Fibroblast of skin of left quadriceps (primary cell): ENCODE measurements at regions not wholly inside any gene's neighbourhood (a gene's known extent, or its start where the extent isn't known, plus 50 kb on each side); places are given as distances from the start of the nearest gene placed in this dataset.

ENCODE experiments used
- DNase-seq, 2 experiments: peaks; one replicate each; pipeline ENCODE4 v3.0.0-alpha.2; 2013; ENCODE audit warnings: low read depth in 2 of 2

DNA sequence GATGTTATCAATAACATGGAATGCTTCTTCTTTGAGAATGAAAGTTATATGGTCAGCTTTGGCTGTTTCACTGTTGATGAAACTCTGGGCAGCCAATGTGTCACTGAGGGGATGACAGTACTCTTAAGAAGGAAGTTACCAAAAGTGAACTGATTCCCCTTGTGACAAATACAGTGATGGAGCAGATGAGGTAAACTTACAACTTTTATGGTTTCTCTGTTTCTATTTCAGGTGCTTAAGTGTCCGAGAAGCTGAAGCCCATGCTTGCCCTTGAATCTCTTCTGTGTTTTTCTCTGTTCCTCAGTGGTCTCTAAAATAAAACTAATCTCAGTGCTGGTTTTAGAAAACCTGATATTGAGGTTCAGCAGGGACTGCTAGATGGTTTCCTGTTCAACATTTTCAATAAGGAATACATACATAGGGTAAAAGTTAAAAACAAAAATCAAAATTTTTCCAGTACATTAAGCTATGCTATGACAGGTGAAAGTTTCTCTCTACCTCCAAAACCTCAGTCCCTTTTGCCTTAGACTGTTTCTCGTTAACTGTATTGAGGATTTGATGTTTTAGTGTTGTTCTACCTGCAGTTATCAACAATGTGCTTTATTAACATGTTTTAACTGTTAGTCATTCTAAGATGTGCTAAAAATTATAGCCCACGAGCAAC, 454.4 kb upstream of the ADGRL4 start:
- no peak for DNase-seq

DNA sequence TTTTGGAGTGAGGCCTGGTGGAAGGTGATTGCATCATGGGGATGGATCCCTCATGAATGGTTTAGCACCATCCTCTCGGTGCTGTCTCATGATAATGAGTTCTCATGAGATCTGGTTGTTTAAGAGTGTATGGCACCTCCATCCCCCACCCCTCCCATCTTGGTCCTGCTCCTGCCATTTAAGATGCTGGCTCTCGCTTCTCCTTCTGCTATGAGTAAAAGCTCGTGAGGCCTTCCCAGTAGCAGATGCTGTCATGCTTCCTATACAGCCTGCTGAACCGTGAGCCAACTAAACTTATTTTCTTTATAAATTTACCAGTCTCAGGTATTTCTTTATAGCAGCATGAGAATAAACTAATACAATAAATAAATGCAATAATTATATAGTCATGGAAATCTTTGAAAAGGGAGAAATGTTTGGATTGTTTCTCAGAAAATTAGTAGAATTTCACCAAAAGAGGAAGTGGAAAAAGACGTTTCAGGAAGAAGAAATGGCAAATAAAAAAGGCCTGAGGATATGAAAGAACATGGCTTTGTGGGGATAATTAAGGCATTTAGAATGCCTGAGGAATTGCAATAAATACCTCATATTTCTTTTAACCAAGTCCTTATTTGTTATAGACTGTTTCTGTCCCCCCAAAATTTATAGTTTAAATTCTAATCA, 451.2 kb upstream of the ADGRL4 start:
- DNase-seq: no peak

DNA sequence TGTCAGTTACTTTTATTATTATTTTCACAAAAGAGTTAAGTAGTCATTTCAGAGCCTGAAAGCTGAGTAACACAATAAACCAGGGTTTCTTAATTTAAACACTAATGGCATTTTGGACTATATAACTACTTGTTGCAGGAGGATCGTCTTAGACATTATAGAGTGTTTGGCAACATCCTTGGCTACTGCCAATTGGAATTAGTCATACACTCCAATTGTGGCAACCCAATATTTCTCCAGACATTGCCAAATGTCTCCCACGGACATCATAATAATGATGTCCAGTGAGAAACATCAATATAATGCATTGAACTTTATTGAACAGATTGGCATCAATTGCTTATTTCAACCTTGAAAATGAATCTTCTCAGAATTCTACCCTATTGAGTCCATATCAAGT, 441.9 kb upstream of the ADGRL4 start:
- no peak for DNase-seq

DNA sequence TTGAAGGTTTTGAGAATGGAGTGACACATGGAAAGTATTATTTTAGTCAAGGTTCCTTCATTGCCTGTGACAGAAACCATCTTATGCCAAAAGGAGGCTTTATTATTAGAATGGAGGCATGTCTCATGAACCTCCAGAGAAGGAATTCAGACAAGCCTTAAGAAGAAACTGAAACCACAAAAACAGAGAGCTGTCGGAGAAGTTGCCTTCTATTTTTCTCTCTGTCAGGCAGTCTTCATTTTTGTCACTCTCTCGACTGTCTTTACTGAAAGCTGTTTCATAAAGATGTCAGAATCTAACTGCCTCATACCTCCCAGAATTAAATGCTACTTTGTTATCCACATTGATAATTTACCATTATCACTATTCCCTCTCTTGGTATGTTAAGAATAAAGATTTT, 434.7 kb upstream of the ADGRL4 start:
- no peak for DNase-seq

DNA sequence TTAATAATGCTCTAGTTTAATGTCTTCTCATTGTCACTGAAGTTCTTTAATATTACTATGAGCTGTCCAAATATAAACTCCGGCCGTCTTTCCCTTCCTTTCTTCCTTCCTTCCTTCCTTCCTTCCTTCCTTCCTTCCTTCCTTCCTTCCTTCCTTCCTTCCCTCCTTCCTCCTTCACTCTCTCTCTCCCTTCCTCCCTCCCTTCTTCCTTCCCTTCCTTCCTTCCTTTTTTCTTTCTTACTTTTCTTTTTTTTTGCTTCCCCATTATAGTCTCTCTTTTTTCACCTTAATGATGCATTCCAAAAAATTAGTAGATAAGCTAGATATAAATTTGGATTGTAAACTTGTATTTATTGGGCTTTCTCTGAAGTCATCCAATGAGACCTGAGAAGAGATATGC, 431.0 kb upstream of the ADGRL4 start:
- no peak for DNase-seq

DNA sequence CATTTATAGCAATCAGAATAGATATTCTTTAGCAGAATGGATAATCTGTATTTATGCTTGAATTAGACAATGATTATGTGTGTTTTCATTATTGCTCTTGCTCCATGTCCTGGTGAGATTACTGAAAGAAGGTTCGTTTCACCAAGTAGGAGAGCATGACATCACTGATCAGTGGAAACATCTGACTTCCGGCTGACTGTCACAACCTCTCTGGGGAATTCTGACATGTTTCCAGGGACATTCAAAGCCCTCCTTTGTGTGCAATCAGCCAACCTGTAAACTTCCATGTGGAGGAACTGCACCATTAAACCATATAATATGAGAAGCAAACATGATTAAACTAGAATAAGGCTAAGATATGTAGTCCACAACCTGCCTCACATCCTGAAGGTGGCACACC, 424.8 kb upstream of the ADGRL4 start:
- DNase-seq: no peak

DNA sequence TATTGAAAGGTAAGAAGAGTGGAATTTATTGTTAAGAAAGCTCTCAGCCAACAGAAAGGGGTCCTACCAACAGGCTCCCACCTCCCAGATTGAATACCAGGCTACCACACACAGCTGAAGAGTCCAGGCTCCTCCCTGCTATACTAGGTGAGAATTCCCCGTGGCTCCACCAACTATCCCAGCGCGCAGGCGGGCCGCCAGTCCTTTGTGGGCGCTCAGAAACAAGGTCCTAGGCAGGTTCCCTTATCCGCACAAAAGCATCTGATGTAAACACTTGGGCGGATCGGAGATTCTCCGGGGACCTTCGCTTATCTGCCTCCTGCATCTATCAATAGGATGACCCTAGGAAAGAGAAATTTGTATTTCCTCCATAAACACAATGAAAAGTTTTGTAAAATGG, 423.9 kb upstream of the ADGRL4 start:
- DNase-seq: no peak

DNA sequence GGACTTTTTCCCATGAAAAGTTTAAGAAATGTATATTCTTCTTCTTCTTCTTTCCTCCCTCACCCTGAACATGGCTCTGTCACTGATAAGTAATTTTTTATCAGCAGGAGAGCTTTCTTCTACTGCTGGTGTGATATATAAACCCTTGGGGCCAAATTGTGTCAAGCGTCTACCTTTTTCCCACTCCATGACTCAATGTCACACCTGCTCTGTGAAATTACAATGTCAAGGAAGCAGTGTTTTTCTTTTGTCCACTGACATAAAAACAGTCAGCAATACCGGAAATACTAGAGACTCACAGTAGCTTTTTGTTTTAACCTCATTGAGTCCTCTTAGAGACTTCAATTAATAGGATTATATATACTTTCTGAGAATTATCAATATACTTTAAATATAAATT, 416.2 kb upstream of the ADGRL4 start:
- no peak for DNase-seq

DNA sequence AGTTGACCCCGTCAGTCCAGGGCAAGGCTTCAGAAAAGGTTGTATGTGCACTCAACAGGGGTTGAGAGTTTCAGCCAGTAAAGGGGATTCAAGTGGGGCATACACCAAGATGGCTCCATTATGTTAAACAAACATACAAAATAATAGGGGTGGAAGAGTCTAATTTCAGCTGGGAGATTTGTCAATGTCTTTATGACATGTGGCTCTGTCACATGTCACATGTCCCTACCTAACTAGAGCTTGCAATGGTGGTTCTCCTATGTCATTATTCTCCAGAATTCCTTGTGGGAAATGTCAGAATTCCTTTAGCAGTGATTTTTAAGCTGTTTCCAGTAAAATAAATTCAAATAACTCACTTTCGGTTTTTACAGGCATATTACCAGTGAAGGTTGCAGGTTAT, 392.0 kb upstream of the ADGRL4 start:
- DNase-seq: no peak

DNA sequence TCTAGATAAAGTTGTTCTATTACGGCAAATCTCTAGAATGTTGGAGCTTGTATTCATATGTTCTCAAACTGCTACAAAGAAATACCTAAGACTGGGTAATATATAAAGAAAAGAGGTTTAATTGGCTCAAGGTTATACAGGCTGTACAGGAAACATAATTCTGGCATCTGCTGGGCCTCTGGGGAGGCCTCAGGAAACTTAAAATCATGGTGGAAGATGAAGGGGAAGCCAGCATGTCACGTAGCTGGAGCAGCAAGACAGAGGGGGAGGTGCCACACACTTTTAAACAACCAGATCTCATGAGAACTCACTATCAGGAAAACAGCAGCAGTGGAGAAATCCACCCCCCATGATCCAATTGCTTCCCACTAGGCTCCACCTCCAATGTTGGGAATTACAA, 390.4 kb upstream of the ADGRL4 start:
- no peak for DNase-seq

DNA sequence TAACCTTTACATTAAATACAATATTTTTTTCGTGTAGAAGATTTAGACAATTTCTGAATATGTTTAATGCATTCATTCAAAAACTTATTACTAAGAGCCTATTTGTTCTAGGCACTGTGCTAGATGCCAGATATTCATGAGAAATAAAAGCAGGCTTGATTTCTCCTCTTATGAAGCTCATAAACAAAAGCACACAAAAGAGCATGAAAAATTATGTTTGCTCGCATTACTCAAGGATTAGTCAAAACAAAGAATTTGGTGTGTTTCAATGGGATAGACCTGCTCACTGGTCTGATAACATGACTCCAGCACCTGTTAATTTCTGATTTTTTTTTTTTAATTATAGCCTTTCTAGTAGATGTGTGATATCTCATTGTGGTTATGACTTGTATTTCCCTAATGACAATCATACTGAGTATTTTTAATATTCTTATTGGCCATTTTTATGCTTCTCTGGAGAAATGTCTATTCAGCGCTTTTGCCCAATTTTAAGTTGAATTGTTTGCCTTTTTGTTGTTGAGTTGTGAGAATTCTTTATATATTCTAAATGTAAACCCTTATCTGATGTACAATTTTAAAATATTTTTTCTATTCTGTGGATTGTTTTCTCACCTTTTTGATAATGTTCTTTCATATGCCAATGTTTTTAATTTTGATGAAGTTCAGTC, 382.3 kb upstream of the ADGRL4 start:
- DNase-seq: no peak

DNA sequence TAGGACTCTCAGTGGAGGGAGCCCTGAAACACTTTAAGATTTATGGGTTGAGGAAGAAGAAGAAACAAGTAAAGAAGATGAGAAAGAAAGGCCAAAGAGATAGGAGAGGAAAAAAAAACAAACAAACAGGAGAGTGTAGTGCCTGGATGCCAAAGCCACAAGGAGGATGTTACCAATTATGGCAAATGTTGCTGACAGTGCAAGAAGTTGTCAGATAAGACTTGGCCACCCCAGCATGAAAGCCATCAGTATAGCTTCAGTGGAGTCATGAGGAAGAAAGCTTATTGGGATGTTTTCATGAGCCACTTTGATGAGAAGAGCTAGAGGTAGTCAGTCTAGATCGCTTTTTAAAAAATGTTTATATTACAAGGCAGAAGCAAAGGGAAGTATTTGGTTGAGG, 380.2 kb upstream of the ADGRL4 start:
- DNase-seq: no peak

DNA sequence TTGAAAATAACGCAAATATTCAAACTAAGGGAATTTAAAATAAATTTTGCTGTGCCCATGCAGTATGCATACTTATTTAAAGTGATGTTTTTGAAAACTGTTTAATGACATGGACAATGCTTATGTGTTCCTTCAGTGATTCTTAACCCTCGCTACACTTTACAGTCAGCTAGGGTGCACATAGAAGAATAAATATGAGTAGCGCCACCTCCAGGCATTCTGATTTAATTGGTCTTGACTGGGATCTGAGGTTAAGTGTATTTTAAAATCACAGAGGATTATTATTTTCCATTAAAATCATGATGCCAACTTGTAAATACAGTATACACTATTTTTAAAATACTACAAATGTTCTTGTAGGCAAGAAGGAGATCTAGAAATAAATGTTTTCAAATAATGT, 373.5 kb upstream of the ADGRL4 start:
- no peak for DNase-seq

DNA sequence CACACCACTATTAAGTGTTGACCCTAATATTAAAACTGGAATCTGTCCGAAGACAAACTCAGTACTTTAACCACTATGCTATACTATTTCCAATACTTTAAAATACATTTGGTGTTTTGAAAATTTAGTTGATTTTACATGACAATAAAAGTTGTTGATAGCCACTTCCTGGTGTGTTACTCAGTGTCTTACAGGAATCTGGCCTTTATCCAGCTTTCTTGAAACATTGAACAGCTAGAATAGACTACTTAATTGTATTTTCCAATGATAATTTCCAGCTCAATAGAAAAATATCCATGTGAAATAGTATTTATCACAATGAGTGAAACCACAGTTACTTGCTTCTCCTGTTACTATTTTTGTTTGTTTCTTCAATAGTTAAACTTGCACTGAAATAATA, 369.6 kb upstream of the ADGRL4 start:
- no peak for DNase-seq

DNA sequence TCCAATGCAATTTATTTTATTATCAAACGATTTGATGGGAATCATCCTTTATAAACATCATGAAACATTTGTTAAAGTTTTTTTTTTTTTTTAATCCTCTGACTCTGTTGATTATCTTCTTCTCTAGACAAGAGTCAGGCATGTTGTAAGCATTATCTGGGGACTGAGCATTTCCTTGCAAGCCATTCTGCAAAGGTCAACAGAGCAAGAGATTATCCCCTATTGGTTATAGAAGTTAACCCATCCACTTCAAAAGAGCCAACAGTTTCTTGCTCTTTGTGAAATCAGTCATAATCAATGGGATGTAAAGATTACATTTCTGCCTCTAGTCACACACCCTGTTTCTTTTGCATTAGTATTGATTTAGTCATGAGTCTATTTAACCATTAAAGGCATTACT, 368.8 kb upstream of the ADGRL4 start:
- DNase-seq: no peak

DNA sequence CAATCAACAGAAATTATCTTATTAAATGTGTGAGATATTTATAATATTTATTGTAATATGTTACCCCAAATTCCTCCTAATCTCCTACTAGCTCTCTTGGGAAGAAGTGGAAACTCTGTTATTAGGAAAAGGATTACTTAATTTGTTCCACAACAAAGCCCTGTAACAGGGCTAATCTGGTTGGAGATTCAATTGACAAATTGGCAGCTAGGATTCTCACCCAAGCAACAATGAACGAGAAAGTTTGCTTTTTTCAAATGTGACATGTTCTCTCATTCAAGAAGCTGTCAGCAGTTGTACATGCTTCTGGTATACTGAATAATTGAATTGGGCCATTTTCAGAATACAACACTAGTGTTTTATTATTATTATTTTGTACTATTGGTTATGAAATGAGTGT, 367.9 kb upstream of the ADGRL4 start:
- DNase-seq: no peak

DNA sequence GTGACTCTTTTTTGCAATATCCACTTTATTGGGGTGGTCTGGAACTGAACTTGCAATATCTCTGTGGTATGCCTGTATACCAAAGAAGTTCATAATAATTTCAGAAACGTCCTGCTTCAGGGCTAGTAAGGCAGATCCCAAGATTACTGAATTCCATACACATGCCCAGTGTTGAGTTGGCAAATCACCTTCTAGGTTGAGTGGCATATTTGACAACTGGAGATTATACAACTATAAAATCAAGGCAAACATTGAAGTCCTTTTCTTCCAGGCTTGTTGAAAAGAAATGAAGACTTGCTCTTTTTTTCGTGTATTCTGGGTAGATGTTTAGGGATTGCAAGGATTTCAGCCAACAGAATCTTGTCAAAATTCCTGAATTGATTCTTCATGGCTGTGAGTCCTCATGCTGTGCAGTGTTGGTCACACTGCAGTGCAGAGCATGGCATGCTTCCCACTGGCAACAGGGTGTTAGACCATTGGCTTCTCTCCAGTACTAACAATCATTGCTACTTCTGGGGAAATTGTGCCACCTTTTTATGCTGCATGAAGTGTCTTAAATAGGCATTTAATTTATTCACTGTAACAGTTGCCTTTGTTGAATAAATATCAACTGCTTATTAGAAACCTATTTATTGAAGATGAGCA, 367.1 kb upstream of the ADGRL4 start:
- no peak for DNase-seq

DNA sequence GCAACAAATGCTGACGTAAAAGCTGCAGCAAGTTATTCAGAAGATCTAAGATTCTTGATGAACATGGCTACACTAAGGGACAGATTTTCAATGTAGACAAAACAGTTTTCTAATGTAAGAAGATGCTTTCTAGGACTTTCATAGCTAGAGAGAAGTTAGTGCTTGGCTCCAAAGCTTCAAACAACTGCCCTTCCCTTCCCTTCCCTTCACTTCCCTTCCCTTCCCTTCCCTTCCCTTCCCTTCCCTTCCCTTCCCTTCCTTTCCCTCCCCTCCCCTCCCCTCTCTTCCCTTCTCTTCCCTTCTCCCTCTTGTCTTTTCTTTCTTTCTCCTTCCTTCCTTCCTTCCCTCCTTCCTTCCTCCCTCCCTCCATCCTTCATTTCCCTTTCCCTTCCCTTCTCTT, 365.3 kb upstream of the ADGRL4 start:
- DNase-seq: no peak

DNA sequence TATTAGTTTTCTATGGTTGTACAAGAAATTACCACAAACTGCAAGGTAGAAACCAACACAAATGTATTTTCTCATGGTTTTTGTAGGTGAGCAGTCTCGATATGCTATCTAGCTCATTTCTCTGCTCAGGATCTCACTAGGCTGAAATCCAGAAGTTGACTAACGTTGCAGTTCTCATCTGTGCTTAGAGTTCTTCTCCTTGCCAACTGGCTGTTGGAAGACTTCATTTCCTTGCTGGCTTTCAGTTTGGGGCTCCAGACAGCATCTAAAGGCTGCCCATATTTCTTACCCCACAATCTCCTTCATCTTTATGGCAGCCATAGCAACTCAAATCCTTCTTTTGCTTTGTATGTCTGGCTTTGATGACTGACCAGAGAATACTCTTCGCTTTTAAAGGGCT, 362.6 kb upstream of the ADGRL4 start:
- DNase-seq: no peak

DNA sequence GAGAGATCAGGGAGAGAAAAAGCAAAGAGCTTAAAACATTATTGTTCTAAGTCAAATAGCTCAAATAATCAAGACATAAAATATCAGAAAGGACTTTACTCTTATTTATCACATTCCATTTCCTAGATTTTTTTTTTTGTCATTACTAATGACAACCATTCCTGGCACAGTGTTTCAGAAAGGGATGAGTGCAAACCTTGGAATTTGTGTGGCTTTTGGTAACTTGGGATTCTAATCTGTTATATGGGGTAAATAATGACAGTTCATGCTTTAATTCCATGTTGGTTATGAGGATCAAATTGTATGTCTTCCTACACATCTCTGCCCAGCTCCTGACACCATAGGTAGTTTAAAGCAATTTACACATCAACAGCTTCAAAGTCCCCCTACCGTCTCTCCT, 358.4 kb upstream of the ADGRL4 start:
- DNase-seq: peak; percentile 21 to 28

DNA sequence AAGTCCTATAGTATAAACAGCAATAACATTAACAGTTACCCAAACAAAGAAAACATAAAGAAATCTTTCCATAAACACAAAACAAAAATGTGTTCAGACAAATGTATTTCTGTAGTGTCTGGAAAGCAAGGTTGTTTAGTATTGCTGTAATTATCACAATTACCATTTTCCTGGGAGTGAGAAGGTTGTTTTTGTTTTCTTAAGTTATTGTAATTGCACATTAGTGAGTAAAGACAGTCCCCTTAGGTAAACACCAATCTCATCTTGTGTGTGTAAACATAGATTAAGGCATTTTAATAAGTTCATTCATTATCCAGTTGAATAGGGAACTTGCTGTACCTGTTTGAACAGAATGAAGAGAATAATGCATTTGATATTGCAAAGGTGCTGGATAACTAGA, 356.9 kb upstream of the ADGRL4 start:
- DNase-seq: no peak

DNA sequence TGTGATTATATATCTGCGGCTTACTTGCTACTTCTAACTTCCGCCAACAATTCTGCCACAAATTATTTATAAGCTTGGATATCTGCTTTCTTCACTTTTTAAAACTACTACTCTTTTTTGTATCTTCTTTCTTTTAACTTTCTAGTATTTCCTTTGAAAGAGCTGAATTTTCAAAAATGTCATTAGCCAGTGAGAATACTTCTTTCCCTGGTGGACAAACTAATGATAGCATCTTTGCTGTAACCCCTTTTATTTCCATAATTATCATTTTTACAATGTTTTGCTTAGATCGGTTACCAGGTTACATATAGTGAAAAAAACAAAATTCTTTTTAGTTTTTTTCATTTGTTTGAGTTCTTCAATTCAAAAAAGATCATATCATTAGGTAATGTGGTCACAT, 355.9 kb upstream of the ADGRL4 start:
- no peak for DNase-seq

DNA sequence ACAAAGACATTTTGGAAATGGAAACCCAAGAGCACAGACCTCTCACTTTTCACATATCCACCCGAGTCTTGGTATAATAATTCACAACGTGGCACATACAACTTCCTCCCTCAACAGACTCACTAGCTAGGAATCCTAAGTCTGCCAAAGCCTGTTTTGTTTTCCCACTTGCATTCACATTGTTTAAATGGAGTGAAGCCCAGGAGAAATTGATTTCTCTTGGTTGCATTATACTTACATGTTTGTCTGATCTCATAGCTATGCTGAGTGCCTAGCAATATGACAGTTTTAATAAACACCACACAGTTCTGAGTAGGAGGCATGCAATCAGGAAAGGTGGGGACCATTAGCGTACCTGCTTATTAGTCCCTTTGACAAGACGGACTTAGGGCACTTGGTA, 348.6 kb upstream of the ADGRL4 start:
- peak; percentile 46 to 48 for DNase-seq
